ENCODE measurements at regions not wholly inside any gene's neighbourhood (a gene's known extent, or its start where the extent isn't known, plus 50 kb on each side); places are given as distances from the start of the nearest gene placed in this dataset.

- TF ChIP-seq CTCF (IDR thresholded peaks at IDR 0.05): no peak
- TF ChIP-seq TAF1 (IDR thresholded peaks at IDR 0.05; ENCODE audit: borderline replicate concordance, low read depth, low read length): no peak
- no peak for TF ChIP-seq RFX5 (IDR thresholded peaks at IDR 0.05; ENCODE audit: low read length)
- no peak for TF ChIP-seq RAD21 (IDR thresholded peaks at IDR 0.05; ENCODE audit: low read length)
- no peak for TF ChIP-seq POLR2AphosphoS5 (IDR thresholded peaks at IDR 0.05; ENCODE audit: low read depth, low read length)
- no peak for TF ChIP-seq FOXM1 (IDR thresholded peaks at IDR 0.05; ENCODE audit: low read depth)
- TF ChIP-seq SIN3A (IDR thresholded peaks at IDR 0.05; ENCODE audit: borderline replicate concordance, low read depth, low read length): no peak
- TF ChIP-seq GATA2 (CRISPR knock-in tag; IDR thresholded peaks at IDR 0.05): no peak
- no peak for TF ChIP-seq USF1 (IDR thresholded peaks at IDR 0.05; ENCODE audit: borderline replicate concordance, low read depth)
- TF ChIP-seq SMC3 (IDR thresholded peaks at IDR 0.05; ENCODE audit: low read depth, low read length): no peak
These were observed 548.8 kb upstream of the EPHA7 start for GRCh38 chr6:93968126-93968525.

Data from SK-N-SH (cell line).